ENCODE measurements at regions not wholly inside any gene's neighbourhood (a gene's known extent, or its start where the extent isn't known, plus 50 kb on each side); places are given as distances from the start of the nearest gene placed in this dataset.
"Not testable (repeated sequence)": the region's sequence is repeated elsewhere in the genome, so short reads cannot be mapped to it uniquely, and the experiment has no call there.

- Histone ChIP-seq H3F3A (ENCODE audit: low read depth) (no peaks in the 10 kb centered on the region), H3K9me2 (replicated peaks; ENCODE audit: low read depth, low read length) (no peaks in the 10 kb centered on the region), H3K27me3 (ENCODE audit: insufficient read depth, low read length, poor library complexity, severe bottlenecking) (no peaks in the 10 kb centered on the region), H3K9ac (ENCODE audit: low read depth, low read length, poor library complexity, severe bottlenecking) (no peak overlapping the region), H3K4me2 (ENCODE audit: low read depth, low read length, poor library complexity, severe bottlenecking) (no peak overlapping the region), H3K4me3 (ENCODE audit: low read length, poor library complexity, severe bottlenecking) (no peak overlapping the region), H3K4me1 (ENCODE audit: insufficient read depth, low read length, poor library complexity, severe bottlenecking) (no peaks in the 10 kb centered on the region), H3K79me2 (ENCODE audit: insufficient read depth, low read length) (no peaks in the 10 kb centered on the region), H3K36me3 (ENCODE audit: insufficient read depth, low read length) (no peaks in the 10 kb centered on the region), H3K9me3 (ENCODE audit: insufficient read depth, low read depth, low read length) (no peaks in the 10 kb centered on the region), H2AFZ (ENCODE audit: low read length) (no peak overlapping the region), H4K20me1 (ENCODE audit: insufficient read depth, low read length, poor library complexity, severe bottlenecking) (no peaks in the 10 kb centered on the region)
- TF ChIP-seq CTCF (conservative IDR thresholded peaks at IDR 0.05; ENCODE audit: low read length) (no peak), EZH2phosphoT487 (IDR thresholded peaks at IDR 0.05; ENCODE audit: borderline replicate concordance) (no peak)
Observed at GRCh38 chr6:165129086-165129485, 180.3 kb downstream of the C6orf118 start.

- H3K36me3 ChIP-seq (ENCODE audit: insufficient read depth, low read length); H3K4me1 ChIP-seq (ENCODE audit: insufficient read depth, low read length, poor library complexity, severe bottlenecking); H3K9ac ChIP-seq (ENCODE audit: low read depth, low read length, poor library complexity, severe bottlenecking); H3K4me2 ChIP-seq (ENCODE audit: low read depth, low read length, poor library complexity, severe bottlenecking); H3K9me3 ChIP-seq (ENCODE audit: insufficient read depth, low read depth, low read length); H4K20me1 ChIP-seq (ENCODE audit: insufficient read depth, low read length, poor library complexity, severe bottlenecking); H3K4me3 ChIP-seq (ENCODE audit: low read length, poor library complexity, severe bottlenecking); H3F3A ChIP-seq (ENCODE audit: low read depth); H3K79me2 ChIP-seq (ENCODE audit: insufficient read depth, low read length); H3K27me3 ChIP-seq (ENCODE audit: insufficient read depth, low read length, poor library complexity, severe bottlenecking); H2AFZ ChIP-seq (ENCODE audit: low read length); H3K9me2 ChIP-seq (replicated peaks; ENCODE audit: low read depth, low read length): not testable (repeated sequence)
Observed at GRCh38 chr6:165127743-165128142, 181.7 kb downstream of the C6orf118 start.

GRCh38 chr6:165124681-165125080 is 184.7 kb downstream of the C6orf118 start:
- not testable (repeated sequence) for H2AFZ ChIP-seq (ENCODE audit: low read length); H3K9ac ChIP-seq (ENCODE audit: low read depth, low read length, poor library complexity, severe bottlenecking); H3K4me2 ChIP-seq (ENCODE audit: low read depth, low read length, poor library complexity, severe bottlenecking); H3F3A ChIP-seq (ENCODE audit: low read depth); H3K9me3 ChIP-seq (ENCODE audit: insufficient read depth, low read depth, low read length); H3K4me3 ChIP-seq (ENCODE audit: low read length, poor library complexity, severe bottlenecking); H3K9me2 ChIP-seq (replicated peaks; ENCODE audit: low read depth, low read length); H4K20me1 ChIP-seq (ENCODE audit: insufficient read depth, low read length, poor library complexity, severe bottlenecking); H3K27me3 ChIP-seq (ENCODE audit: insufficient read depth, low read length, poor library complexity, severe bottlenecking); H3K4me1 ChIP-seq (ENCODE audit: insufficient read depth, low read length, poor library complexity, severe bottlenecking); H3K79me2 ChIP-seq (ENCODE audit: insufficient read depth, low read length); H3K36me3 ChIP-seq (ENCODE audit: insufficient read depth, low read length)

GRCh38 chr6:165119231-165120020 is 190.0 kb downstream of the C6orf118 start:
- no peak overlapping the region for H2AFZ ChIP-seq (ENCODE audit: low read length)
- H3K9ac ChIP-seq (ENCODE audit: low read depth, low read length, poor library complexity, severe bottlenecking) = no peak overlapping the region
- no peaks in the 10 kb centered on the region for H4K20me1 ChIP-seq (ENCODE audit: insufficient read depth, low read length, poor library complexity, severe bottlenecking)
- peaks cover 7% of the 10 kb centered on the region; the same call in 1 of the 2 replicates for H3K9me3 ChIP-seq (ENCODE audit: insufficient read depth, low read depth, low read length)
- H3K27me3 ChIP-seq (ENCODE audit: insufficient read depth, low read length, poor library complexity, severe bottlenecking) = no peaks in the 10 kb centered on the region
- TF ChIP-seq CTCF (conservative IDR thresholded peaks at IDR 0.05; ENCODE audit: low read length) = no peak
- TF ChIP-seq EZH2phosphoT487 (IDR thresholded peaks at IDR 0.05; ENCODE audit: borderline replicate concordance) = no peak
- H3F3A ChIP-seq (ENCODE audit: low read depth) = no peaks in the 10 kb centered on the region
- no peaks in the 10 kb centered on the region for H3K9me2 ChIP-seq (replicated peaks; ENCODE audit: low read depth, low read length)
- H3K79me2 ChIP-seq (ENCODE audit: insufficient read depth, low read length) = no peaks in the 10 kb centered on the region
- H3K4me3 ChIP-seq (ENCODE audit: low read length, poor library complexity, severe bottlenecking) = no peak overlapping the region
- no peaks in the 10 kb centered on the region for H3K4me1 ChIP-seq (ENCODE audit: insufficient read depth, low read length, poor library complexity, severe bottlenecking)
- H3K4me2 ChIP-seq (ENCODE audit: low read depth, low read length, poor library complexity, severe bottlenecking) = no peak overlapping the region
- no peaks in the 10 kb centered on the region for H3K36me3 ChIP-seq (ENCODE audit: insufficient read depth, low read length)
